ENCODE measurements at regions not wholly inside any gene's neighbourhood (a gene's known extent, or its start where the extent isn't known, plus 50 kb on each side); places are given as distances from the start of the nearest gene placed in this dataset.

DNA sequence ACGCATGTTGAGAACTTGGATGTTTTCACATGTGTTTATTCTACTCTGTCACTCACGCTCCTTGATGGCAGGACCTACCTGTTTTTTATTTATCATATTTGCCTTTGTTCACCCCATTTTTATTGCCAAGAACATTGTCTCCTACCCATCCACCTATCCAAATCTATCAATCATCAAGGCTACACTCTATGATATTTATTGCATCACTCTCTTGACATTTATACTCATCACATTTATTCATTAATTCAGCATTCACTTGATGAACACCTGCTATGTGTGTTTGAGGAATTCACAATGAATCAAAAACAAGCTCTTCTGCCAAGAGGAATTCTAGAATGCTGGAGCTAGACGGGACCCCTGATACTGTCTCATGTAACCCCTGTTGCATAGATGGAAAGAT lies 94.5 kb upstream of the ZNF469 start:
- no peak for TF ChIP-seq CTCF (IDR thresholded peaks at IDR 0.05; ENCODE audit: low read depth, low read length)
- no peak for DNase-seq (ENCODE audit: extremely low read depth, low read depth)

GRCh38 chr16:88289001-88289400 lies 93.8 kb upstream of the ZNF469 start:
- TF ChIP-seq CTCF (IDR thresholded peaks at IDR 0.05; ENCODE audit: low read depth, low read length) = no peak

GRCh38 chr16:88289561-88289960 lies 93.2 kb upstream of the ZNF469 start:
- DNase-seq (ENCODE audit: extremely low read depth, low read depth) = no peak
- TF ChIP-seq CTCF (IDR thresholded peaks at IDR 0.05; ENCODE audit: low read depth, low read length) = no peak

More at GRCh38 chr16:88289001-88289400, 93.8 kb upstream of the ZNF469 start:
- DNase-seq (ENCODE audit: extremely low read depth, low read depth) = no peak

- DNase-seq (ENCODE audit: extremely low read depth, low read depth) = no peak
- TF ChIP-seq CTCF (IDR thresholded peaks at IDR 0.05; ENCODE audit: low read depth, low read length) = no peak
Observed at GRCh38 chr16:88289968-88290401, 92.8 kb upstream of the ZNF469 start.

GRCh38 chr16:88290850-88291830 lies 91.6 kb upstream of the ZNF469 start:
- DNase-seq (ENCODE audit: extremely low read depth, low read depth) = no peak
- no peak for TF ChIP-seq CTCF (IDR thresholded peaks at IDR 0.05; ENCODE audit: low read depth, low read length)

- no peak for DNase-seq (ENCODE audit: extremely low read depth, low read depth)
- no peak for TF ChIP-seq CTCF (IDR thresholded peaks at IDR 0.05; ENCODE audit: low read depth, low read length)
Observed at GRCh38 chr16:88292007-88292970, 90.5 kb upstream of the ZNF469 start.
